Keratinocyte (primary cell): ENCODE measurements at regions not wholly inside any gene's neighbourhood (a gene's known extent, or its start where the extent isn't known, plus 50 kb on each side); places are given as distances from the start of the nearest gene placed in this dataset.

Source experiments
- DNase-seq: peaks from one replicate; pipeline ENCODE4 v3.0.0-alpha.2; 2011; ENCODE audit warnings: low read depth, missing footprints, low spot score
- FAIRE-seq: peaks from 2 replicates; lab custom pipeline; 2011; peaks lifted over from hg19 to GRCh38; lab: Jason Lieb, UNC
- H2AFZ ChIP-seq: 2 replicates; pipeline ENCODE4 v1.6.0; 2012; ENCODE audit warnings: low read length, control low read depth, inconsistent platforms; ENCODE audit not compliant: control insufficient read depth
- H3K27ac ChIP-seq: 2 replicates; pipeline ENCODE4 v1.5.1; 2011; ENCODE audit warnings: low read length; ENCODE audit not compliant: control insufficient read depth, insufficient read depth
- H3K27me3 ChIP-seq: 3 replicates; pipeline ENCODE4 v1.6.0; 2011; ENCODE audit warnings: low read length; ENCODE audit not compliant: control insufficient read depth, insufficient read depth; ENCODE audit errors: extremely low read depth
- H3K36me3 ChIP-seq, 2 experiments: 2 replicates in 1 of 2; 3 replicates in 1 of 2; pipeline ENCODE4 v1.5.1; 2011; ENCODE audit warnings: low read length in 2 of 2, mild to moderate bottlenecking in 1 of 2; ENCODE audit not compliant: control insufficient read depth in 2 of 2, insufficient read depth in 2 of 2; ENCODE audit errors: extremely low read depth in 1 of 2
- H3K4me1 ChIP-seq: 3 replicates; pipeline ENCODE4 v1.5.1; 2011; ENCODE audit warnings: low read length; ENCODE audit not compliant: control insufficient read depth, insufficient read depth; ENCODE audit errors: extremely low read depth
- H3K4me2 ChIP-seq: 3 replicates; pipeline ENCODE4 v1.6.0; 2011; ENCODE audit warnings: low read depth, low read length; ENCODE audit not compliant: control insufficient read depth, insufficient read depth; ENCODE audit errors: extremely low read depth
- H3K4me3 ChIP-seq, 3 experiments: fragments of 200-600 bp in 1 of 3; sonication (generic) in 1 of 3; 2 replicates in 2 of 3; 3 replicates in 1 of 3; pipeline ENCODE4 v1.5.1; 2011 to 2016; ENCODE audit warnings: low read length in 3 of 3, mild to moderate bottlenecking in 3 of 3, control low read depth in 2 of 3, inconsistent platforms in 1 of 3, low read depth in 1 of 3, mixed read lengths in 1 of 3, mixed run types in 1 of 3, moderate library complexity in 1 of 3; ENCODE audit not compliant: control insufficient read depth in 2 of 3, insufficient read depth in 2 of 3; ENCODE audit errors: extremely low read depth in 1 of 3
- H3K79me2 ChIP-seq: 2 replicates; pipeline ENCODE4 v1.6.0; 2012; ENCODE audit warnings: low read length; ENCODE audit not compliant: control insufficient read depth, insufficient read depth
- H3K9ac ChIP-seq: 3 replicates; pipeline ENCODE4 v1.6.0; 2011; ENCODE audit warnings: low read length; ENCODE audit not compliant: control insufficient read depth, insufficient read depth; ENCODE audit errors: extremely low read depth
- H3K9me1 ChIP-seq: 3 replicates; pipeline ENCODE4 v1.6.0; 2011; ENCODE audit warnings: low read length; ENCODE audit not compliant: control insufficient read depth, insufficient read depth; ENCODE audit errors: extremely low read depth
- H3K9me3 ChIP-seq: 2 replicates; pipeline ENCODE4 v1.5.1; 2012; ENCODE audit warnings: low read depth, low read length; ENCODE audit not compliant: control insufficient read depth
- H4K20me1 ChIP-seq: 3 replicates; pipeline ENCODE4 v1.6.0; 2011; ENCODE audit warnings: low read length; ENCODE audit not compliant: control insufficient read depth, insufficient read depth; ENCODE audit errors: extremely low read depth
- CTCF ChIP-seq, 3 experiments: IDR thresholded peaks in 1 of 3; conservative IDR thresholded peaks in 1 of 3; optimal IDR thresholded peaks in 1 of 3; 2 replicates in 2 of 3; 3 replicates in 1 of 3; pipeline versions ENCODE3 to v1.5.1; 2011; ENCODE audit warnings: low read length in 3 of 3, mild to moderate bottlenecking in 3 of 3, moderate library complexity in 2 of 3, control low read depth in 1 of 3, inconsistent platforms in 1 of 3; ENCODE audit not compliant: insufficient read depth in 2 of 3; ENCODE audit errors: extremely low read depth in 1 of 3
- EZH2 ChIP-seq: IDR thresholded peaks from one replicate; pipeline ENCODE4 v1.6.1; 2012; ENCODE audit warnings: inconsistent platforms, mild to moderate bottlenecking, low read length, moderate library complexity
- dilution Hi-C: fragments of 300-500 bp; cut with MboI; formaldehyde crosslinking; loops from one replicate; pipeline ENCODE4 v1.7.0; 2020; ENCODE audit warnings: low sequenced_read_pairs; ENCODE audit not compliant: extremely low pct_ligation_motif_present

GRCh38 chr3:68151359-68151758 lies 496.9 kb upstream of the SUCLG2 start:
- Histone ChIP-seq H2AFZ (no peak overlapping the region), H3K9me1 (no peaks in the 10 kb centered on the region), H3K79me2 (no peaks in the 10 kb centered on the region), H4K20me1 (no peaks in the 10 kb centered on the region), H3K4me1 (no peaks in the 10 kb centered on the region), H3K4me3 (no peak overlapping the region), H3K4me2 (no peak overlapping the region), H3K9ac (no peak overlapping the region), H3K36me3 (no peaks in the 10 kb centered on the region), H3K27me3 (no peaks in the 10 kb centered on the region), H3K9me3 (no peaks in the 10 kb centered on the region), H3K27ac (no peak overlapping the region)
- DNase-seq: no peak
- FAIRE-seq: no peak
- TF ChIP-seq CTCF (optimal IDR thresholded peaks at IDR 0.05 in 1 of 3, IDR thresholded peaks at IDR 0.05 in 1 of 3, conservative IDR thresholded peaks at IDR 0.05 in 1 of 3; ENCODE audit: extremely low read depth in 1 of 3, insufficient read depth in 2 of 3, low read length in 3 of 3) (no peak), EZH2 (no peak)
- dilution Hi-C loops: no loop called here

GRCh38 chr3:68148447-68148846 lies 494.0 kb upstream of the SUCLG2 start:
- H3K9ac ChIP-seq: no peak overlapping the region
- dilution Hi-C loops: no loop called here
- no peaks in the 10 kb centered on the region for H3K4me1 ChIP-seq
- no peaks in the 10 kb centered on the region for H3K36me3 ChIP-seq
- H3K27ac ChIP-seq: no peak overlapping the region
- H3K9me1 ChIP-seq: no peaks in the 10 kb centered on the region
- no peak for TF ChIP-seq EZH2
- no peak for TF ChIP-seq CTCF (optimal IDR thresholded peaks at IDR 0.05 in 1 of 3, IDR thresholded peaks at IDR 0.05 in 1 of 3, conservative IDR thresholded peaks at IDR 0.05 in 1 of 3; ENCODE audit: extremely low read depth in 1 of 3, insufficient read depth in 2 of 3, low read length in 3 of 3)
- no peak overlapping the region for H2AFZ ChIP-seq
- no peak overlapping the region for H3K4me2 ChIP-seq
- H3K79me2 ChIP-seq: no peaks in the 10 kb centered on the region
- H4K20me1 ChIP-seq: no peaks in the 10 kb centered on the region
- H3K4me3 ChIP-seq: no peak overlapping the region
- FAIRE-seq (no peak), DNase-seq (no peak)
- no peaks in the 10 kb centered on the region for H3K9me3 ChIP-seq
- H3K27me3 ChIP-seq: no peaks in the 10 kb centered on the region
